Loucy (cell line): ENCODE measurements at regions not wholly inside any gene's neighbourhood (a gene's known extent, or its start where the extent isn't known, plus 50 kb on each side); places are given as distances from the start of the nearest gene placed in this dataset.

Experiments used
- CTCF ChIP-seq: fragments of 200-600 bp; sonication (generic); conservative IDR thresholded peaks from 2 replicates; pipeline ENCODE4 v1.5.1; 2014; ENCODE audit warnings: mild to moderate bottlenecking, antibody characterized with exemption, low read length
- EZH2phosphoT487 ChIP-seq: fragments of 200-600 bp; IDR thresholded peaks from 2 replicates; pipeline ENCODE4 v1.6.1; 2018; ENCODE audit warnings: antibody characterized with exemption, mild to moderate bottlenecking, moderate library complexity, borderline replicate concordance

- TF ChIP-seq CTCF = no peak
- TF ChIP-seq EZH2phosphoT487 = no peak
Measured at GRCh38 chr1:67536957-67537666, 106.9 kb upstream of the SERBP1 start.
